ENCODE measurements at regions not wholly inside any gene's neighbourhood (a gene's known extent, or its start where the extent isn't known, plus 50 kb on each side); places are given as distances from the start of the nearest gene placed in this dataset.
"Not testable (repeated sequence)": the region's sequence is repeated elsewhere in the genome, so short reads cannot be mapped to it uniquely, and the experiment has no call there.

DNA sequence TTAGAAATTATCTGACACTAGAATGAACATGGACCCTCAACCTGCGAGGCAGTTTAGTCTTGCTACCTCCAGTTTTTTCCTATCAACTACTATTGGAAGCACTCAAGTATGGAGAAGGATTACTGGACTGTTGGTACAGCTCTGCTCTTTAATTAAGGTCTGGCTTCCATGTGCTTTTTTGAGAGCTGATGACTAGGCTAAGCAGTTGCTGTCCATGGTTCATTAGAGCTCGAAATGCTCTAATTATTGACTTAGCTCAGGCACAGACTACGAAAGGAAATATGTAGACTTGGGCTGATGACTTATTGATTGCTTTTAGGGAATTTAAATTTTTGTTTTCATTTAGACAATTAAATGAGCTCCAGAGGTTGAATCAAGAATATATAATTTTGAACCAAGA is 1281.6 kb downstream of the HACE1 start:
- no peak for DNase-seq (ENCODE audit: low read depth)

DNA sequence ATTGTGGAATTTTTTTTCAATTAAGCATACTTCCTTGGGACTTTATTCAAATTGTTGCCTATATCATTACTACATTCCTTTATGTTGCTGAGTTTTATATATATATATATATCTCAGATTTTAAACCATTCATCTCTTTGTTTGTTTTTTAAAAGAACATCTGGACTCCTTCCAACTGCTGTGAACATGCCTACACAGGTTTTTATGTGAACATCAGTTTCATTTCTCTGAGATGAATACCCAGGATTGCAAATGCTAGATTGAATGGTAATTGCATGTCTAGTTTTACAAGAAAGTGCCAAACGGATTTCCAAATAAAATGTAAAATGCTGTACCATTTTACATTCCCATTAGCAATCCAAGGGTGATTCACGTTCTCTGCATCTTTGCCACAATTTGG is 1289.3 kb downstream of the HACE1 start:
- DNase-seq (ENCODE audit: low read depth): no peak

DNA sequence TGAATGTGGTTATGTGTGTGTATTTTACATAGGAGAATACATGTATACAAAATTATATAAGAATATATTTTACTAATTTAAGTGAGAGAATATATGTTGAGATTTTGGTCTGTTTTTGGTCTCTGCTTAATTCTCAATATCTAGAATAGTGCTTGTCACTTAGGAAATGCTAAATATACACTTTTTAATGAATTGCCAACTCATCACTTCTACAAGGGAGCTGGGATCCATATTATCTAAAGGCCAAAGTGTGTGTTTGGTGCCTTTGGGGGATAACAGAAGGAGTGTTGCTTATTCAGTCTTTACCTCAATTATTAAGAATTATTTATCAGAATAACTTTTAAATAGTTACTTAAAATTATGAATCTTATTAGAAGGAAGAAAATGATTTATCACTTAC is 1304.8 kb downstream of the HACE1 start:
- no peak for DNase-seq (ENCODE audit: low read depth)

DNA sequence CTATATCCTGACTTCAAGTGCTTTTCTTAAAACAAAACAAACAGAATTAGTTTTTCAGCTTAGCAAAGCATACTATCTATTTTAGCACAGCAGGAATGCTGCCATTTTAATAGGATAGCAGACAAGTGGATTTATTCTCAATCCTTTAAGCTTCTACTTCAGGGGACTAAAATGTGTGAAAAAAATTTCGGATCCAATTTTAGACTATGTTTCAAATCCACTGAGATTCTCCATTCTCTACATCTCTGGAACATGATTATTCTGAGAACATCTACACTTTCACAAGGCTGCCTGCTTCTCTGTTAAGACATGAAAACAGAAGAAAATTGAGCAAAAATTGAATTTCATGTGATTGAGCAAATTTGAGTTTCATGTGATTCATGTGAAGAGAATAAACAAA is 1321.3 kb downstream of the HACE1 start:
- DNase-seq (ENCODE audit: low read depth): no peak

DNA sequence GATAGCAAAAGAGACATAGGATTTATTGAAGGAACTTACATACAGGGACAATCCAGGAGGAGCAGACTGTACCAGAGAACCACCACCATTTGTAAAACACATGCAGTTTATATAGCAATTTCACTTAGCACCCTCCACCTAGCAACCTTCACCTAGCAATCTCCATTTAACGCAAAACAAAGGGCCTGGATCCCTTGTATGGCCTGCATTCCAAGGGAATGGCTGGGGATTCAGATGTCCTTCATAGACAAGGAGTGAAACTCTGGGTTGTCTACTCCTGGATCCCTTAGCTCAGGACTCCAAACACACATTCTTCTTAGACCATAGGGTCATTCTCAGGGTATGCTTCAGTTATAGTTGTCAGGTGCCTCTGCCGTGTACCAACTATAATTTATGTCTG is 1324.9 kb downstream of the HACE1 start:
- DNase-seq (ENCODE audit: low read depth): no peak

DNA sequence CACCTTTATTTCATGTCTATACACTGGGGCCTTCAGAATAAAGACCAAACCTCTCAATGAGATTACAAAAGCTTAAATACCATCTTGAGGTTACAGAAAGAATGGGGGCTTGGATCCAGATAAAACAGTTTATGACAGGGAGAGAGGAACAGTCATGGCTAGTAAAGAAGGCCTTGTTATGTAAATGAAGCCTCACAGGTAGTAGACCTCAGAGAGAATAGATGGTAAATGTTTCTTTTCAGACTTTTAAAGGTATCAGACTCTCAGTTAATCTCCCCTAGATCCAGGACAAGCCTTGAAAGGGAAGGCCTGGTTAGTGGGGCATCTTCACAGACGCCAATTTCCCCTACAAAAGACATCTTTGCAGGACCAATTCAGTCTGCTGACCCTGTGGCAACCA is 1325.6 kb downstream of the HACE1 start:
- no peak for DNase-seq (ENCODE audit: low read depth)

DNA sequence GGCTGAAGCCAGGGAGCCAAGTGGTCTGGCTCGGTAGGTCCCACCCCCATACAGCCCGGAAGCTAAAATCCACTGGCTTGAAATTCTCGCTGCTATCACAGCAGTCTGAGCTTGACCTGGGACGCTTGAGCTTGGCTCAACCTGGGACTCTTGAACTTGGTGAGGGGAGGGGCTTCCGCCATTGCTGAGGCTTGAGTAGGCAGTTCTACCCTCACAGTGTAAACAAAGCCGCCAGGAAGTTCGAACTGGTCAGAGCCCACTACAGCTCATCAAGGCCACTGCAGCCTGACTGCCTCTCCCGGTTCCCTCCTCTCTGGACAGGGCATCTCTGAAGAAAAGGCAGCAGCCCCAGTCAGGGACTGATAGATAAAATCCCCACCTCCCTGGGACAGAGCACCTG is 1337.7 kb downstream of the HACE1 start:
- DNase-seq (ENCODE audit: low read depth): no peak

DNA sequence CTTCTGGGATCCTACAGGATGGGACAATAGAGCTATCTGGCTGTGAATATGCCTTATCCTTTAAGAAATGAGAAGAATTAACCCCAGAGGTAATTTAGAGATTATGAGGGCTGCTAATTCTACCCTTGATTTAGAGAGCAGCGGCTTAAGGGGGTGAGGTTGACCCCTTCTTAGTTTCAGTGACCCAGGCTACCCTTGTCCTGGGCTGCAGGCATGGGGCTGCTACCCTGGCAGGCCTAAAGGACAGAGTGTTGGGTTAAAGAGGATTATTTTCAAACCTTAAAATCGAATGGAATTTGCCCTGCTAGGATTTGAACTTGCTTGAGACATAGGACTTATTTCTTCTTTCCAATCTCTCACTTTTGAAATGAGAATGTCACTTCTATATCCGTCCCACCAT is 1343.4 kb downstream of the HACE1 start:
- DNase-seq (ENCODE audit: low read depth): no peak

DNA sequence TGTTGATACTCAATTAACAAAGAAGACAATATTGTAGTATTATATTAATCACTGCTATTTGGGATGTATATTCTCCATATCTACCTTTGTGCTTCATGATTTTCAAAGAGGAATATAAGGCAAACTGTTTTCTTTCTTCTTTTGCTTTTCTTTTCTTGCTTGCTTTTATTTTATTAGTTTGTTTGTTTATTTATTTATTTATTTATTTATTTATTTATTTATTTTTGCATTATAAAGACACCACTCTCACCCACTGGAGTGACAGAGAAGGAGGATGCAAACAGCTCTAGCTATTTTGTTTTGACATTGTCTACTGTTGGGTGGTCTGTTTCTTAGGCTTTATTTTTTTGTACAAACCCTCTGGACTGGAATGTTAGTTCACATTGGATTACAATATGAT is 1352.7 kb downstream of the HACE1 start:
- DNase-seq (ENCODE audit: low read depth): no peak

DNA sequence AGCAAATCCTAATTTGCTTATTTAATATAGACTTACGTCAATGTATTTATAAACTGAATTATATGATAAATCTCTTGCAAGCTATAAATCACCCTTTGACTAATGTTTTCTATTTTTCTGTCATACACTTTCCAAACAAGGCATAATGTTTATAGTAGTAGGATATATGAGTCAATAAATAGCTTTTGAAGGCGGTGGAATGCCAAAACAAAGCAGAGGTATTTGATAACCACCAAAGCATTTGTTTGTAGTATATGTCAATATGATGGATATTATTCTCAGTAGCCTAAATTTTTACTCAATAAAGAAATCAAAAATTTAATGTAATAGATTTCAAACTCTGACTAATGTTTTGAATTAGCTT is 1354.6 kb downstream of the HACE1 start:
- DNase-seq (ENCODE audit: low read depth): no peak

DNA sequence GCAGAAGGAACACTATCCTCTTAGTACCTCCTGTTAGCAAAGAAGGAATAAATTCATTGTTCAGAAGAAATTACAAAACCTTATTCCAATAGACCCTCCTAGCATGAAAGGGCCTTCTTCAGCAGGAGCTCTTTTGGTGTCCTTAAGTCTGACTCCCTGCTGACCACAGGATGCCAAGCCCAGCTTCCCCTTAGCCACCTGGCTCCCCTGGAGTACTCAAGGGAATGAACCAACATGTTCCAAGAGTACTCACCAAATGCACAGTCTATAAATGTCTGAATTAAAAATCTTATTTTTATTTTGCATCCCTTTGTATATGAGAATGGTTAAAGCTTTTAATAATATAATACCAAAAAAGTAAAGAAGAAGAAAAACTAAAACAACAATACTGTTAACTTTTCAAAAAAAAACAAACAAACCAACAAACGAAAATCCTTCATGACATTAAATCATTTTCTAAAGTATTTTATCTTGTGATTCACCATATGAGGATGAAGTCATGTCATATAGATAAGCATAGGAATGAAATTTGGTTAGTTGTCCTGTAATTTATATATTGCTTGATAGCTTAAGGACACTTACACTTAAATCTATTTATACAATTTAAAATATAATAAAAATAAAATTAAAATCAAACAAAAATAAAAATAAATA is 1355.1 kb downstream of the HACE1 start:
- DNase-seq (ENCODE audit: low read depth): no peak

DNA sequence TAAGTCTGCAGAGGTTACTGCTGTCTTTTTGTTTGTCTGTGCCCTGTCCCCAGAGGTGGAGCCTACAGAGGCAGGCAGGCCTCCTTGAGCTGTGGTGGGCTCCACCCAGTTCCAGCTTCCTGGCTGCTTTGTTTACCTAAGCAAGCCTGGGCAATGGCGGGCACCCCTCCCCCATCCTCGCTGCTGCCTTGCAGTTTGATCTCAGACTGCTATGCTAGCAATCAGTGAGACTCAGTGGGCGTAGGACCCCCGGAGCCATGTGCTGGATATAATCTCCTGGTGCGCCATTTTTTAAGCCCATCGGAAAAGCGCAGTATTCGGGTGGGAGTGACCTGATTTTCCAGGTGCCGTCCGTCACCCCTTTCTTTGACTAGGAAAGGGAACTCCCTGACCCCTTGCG is 1363.1 kb downstream of the HACE1 start:
- DNase-seq (ENCODE audit: low read depth): not testable (repeated sequence)

DNA sequence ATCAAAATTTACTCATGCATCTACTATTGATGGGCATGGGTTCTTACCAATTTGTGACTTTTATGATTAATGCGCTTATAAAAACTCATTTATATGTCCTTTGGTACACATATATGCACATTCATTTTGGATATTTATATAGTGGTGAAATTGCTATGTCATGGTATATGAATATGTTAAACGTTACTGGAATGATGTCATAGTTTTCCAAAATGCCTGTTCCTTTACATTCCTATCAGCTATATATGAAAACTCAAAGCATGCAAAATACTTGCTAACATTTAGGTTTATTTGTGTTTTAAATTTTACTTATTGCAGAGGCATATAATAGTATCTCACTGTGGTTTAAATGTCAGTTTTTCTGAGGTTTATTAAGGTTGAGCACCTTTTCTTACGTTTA is 1403.1 kb downstream of the HACE1 start:
- DNase-seq (ENCODE audit: low read depth): no peak

DNA sequence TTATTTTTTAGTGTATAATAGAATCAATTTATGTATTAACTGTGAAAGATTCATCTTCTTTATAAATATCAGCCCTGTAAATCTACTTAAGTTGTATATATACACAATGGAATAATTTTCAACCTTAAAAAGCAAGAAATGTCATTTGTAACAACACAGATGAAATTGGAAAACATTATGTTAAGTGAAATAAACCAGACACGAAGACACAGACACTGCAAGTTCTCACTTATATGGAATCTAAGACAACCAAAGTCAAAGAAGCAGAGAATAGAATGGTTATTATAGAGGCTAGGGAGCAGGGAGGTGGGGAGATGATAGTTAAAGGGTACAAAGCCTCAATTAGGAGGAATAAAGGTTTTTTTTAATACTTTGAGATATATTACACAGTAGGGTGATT is 1404.4 kb downstream of the HACE1 start:
- DNase-seq (ENCODE audit: low read depth): no peak

DNA sequence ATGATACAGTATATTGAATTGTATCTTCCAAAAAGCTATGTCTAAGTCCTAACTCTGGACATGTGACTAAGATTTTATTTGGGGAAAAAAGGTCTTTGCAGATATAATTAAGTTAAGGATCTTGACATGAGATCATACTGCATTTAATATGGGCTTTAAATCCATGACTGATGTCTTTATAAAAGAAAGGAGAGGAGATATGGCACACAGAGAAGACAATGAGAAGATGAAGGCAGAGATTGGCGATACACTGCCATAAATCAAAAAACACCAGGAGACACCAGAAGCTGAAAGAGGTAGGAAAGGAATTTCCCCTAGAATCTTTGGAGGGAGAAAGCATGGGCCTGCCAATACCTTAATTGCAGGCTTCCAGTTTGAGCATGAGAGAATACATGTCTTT is 1450.2 kb downstream of the HACE1 start:
- no peak for DNase-seq (ENCODE audit: low read depth)

DNA sequence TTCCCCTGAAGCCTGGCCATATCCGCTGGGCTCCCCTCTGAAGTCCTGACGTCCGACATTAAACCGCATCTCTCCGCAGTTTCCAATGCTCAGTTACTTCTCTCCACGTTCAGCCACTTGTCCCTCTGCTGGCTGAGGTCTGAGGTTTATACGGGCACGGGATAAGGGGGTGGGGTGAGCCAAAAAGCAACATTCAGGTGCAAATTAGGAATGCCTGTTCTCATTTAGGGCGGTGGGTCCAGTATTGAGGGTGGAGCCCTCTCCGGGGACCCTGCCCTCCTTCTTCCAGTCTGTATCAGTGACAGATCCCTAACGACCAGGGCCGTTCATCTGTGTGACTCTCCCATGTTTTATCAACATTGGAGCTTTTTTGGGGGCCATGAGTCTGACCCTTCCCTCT is 1454.4 kb downstream of the HACE1 start:
- no peak for DNase-seq (ENCODE audit: low read depth)

DNA sequence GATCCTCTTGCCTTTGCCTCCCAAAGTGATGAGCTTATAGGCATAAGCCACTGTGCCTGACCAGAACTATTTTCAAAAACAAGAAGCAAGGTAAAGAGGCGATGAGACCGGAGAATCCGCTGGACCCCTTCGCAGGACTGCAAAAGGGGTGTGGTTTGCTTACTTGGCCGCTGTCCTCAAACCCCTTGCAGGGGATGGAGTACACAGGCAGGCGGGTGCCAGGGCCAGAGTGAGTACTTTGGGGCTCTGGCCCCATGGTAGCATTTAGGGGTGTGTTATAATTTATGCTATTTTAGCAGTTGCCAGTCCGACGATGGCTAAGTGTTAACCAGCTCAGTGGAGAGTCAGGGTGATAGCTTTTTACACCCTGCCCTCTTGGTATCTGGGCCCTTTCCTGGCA is 1454.9 kb downstream of the HACE1 start:
- no peak for DNase-seq (ENCODE audit: low read depth)

DNA sequence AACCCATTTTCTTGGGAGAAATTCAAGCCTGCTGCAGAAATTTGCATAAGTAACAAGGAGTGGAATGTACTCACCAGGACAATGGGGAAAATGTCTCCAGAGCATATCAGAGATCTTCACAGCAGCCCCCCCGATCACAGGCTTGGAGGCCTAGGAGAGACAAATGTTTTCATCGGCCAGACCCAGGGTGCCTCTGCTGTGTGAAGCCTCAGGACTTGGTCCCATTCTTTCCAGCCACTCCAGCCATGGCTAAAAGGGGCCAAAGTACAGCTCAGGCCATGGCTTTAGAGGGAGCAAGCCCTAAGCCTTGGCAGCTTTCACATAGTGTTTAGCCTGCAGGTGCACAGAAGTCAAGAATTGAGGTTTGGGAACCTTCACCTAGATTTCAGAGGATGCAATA is 1463.0 kb downstream of the HACE1 start:
- DNase-seq (ENCODE audit: low read depth): no peak

DNA sequence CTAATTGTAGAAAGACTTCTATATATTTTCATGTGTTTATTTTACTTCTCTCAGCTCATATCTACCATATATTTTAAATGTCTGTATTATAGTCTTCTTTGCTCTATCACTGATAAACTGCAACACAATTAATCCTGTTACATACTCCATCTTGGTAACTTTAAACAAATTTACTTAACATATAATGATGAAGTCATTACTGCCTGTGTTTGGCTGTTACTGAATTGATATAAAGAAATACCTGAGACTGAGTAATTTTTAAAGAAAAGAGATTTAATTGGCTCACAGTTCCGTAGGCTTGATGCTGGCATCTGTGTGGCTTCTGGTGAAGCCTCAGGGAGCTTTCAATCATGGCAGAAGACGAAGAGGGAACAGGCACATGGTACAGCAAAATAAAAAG is 1480.4 kb downstream of the HACE1 start:
- DNase-seq (ENCODE audit: low read depth): no peak

DNA sequence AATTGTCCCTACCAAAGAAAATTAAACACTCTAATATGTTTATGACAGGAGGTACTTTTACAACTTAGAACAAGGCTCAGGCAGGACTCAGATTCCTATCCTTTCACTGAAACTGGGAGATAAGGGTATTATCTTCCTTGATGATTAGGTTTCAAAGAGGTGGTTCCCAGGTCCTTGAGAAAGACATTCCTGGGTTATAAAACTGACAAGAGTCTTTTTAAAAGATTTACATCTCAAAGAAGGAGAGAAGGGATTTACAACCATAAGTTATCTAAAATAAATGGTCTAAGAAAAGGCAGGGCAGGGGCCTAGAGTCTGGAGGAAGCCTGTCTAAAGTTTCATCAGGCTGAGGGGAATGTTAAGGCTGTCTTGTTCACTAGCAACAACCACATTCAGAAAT is 1492.5 kb downstream of the HACE1 start:
- no peak for DNase-seq (ENCODE audit: low read depth)

DNA sequence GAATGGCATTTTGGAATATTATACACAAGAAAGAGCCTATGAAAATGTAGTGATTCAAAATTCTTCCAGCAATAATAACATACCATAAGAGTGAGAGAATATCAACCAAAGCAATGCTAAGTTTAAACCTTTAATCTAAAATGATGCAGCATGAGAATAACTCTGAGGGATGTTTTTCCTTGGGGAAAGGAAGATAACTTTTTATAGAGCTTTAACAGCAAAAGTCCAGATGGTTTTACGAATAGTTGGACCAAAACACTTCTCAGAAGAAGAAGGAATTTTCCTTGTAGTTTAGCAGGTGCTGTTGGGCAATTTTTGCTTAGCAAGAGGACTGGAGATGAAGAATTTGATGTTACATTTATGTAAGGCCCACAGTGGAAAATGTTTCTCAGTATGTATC is 1503.2 kb downstream of the HACE1 start:
- DNase-seq (ENCODE audit: low read depth): no peak

DNA sequence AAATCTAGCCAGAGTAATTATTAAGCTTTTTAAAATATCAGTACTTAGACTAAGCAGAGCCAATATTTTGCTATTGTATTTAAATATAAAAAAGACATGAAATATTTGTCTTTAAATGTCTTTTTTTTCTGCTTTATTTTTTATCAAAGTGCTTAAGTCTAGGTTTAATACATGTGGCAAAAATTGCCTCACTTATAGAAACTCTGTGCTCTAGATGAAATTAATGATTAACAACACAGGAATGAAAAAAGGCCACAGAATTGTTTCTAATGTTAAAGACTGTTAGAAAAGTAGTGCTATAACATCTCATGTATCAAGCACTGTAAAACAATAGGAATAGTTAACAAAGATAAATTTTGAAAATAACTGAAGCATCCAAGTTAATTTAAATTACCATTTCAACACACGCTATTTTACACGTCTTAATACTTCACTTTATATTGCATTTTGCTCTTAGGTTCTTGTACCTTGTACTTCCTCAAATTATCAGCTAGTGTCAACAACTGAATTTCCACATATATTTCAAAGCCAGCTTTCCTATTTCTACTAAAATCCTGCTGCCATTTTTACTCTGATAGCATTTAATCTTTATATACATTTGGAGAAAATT is 1515.1 kb downstream of the HACE1 start:
- DNase-seq (ENCODE audit: low read depth): no peak

DNA sequence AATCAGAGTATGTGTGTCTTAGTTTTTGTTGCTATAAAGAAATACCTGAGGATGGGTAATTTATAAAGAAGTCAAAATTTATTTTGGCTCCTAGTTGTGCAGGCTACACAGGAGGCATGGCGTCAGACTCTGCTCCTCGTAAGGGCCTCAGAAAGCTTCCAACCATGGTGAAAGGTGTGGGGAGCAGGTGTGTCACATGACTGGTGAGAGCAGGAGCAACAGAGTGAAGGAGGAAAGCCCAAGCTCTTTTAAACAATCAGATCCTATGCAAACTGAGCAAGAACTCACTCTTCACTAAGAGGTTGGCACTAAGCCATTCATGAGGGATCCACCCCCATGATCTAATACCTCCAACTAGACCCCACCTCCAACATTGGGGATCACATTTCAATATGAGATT is 1524.3 kb downstream of the HACE1 start:
- DNase-seq (ENCODE audit: low read depth): no peak
